ENCODE measurements at regions not wholly inside any gene's neighbourhood (a gene's known extent, or its start where the extent isn't known, plus 50 kb on each side); places are given as distances from the start of the nearest gene placed in this dataset.

DNA sequence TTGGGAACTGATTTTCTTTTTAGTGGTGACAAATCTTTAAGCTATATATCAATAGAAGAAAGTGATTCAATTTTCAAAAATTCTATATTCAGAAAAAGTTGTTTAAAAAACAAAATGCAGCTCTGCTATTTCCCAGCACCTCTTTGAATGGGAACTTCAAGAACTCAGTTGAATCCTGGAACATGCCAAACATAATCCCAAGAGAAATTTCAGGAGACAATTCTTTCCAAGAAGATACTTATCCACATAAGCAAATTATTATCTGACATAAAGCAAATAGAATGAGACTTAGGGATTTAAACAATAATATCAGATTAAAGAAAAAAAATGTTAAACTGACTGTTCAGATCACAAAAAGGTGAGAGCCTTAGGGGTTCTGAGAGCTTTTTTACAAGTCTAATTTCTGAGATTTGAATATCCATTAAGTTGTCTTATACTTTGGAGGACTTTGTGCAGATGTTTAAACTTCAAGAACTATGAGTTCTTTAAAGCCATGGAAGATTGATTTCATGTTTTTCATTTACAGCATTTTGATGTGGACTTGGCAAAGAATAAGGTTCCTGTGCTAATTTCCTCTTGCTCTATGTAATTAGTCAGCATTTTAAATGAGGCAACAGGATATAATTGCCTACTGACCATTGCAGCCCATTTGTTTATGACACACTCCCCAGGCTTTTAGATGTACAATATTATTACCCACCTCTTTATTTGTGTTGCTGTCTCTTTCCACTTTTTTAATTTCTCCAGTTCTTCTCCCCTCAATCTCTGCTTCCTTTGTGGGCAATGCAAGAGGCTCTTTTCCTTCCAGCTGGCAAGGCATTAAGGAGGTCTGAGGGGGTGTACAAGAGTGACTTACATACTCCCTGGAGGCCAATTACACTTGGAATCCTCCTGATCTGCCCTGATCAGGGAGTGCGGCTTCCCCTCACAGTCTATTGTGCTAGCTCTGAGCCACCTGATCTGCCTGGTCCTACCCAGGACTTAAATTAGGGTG lies 419.1 kb downstream of the NR2F1-AS1 start:
- Mint-ChIP-seq H3K4me3 (no peak overlapping the region), H3K27me3 (no peaks in the 10 kb centered on the region), H3K9me3 (ENCODE audit: low read depth) (no peaks in the 10 kb centered on the region), H3K4me1 (ENCODE audit: low read depth) (no peaks in the 10 kb centered on the region), H3K36me3 (no peaks in the 10 kb centered on the region), H3K27ac (no peak overlapping the region)

DNA sequence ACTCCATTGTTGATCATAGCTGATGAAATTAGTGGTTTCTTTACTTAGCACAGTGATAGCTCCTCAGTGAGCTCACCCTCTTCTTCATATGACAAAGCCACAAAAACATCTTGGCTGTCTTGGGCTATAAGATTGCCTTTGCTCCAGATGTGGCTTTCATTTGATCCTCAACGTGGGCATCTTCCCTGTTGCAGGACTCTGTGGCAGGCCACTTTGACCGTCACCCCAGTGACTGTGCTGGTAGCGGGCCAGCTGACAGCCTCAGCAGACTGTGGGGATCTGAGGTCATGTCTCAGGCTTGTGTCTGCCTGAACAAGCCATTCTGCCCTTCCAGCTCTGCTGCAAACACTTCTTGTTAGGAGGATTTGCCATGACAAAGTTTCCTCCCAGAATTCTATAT lies 422.2 kb downstream of the NR2F1-AS1 start:
- Mint-ChIP-seq H3K36me3 (no peaks in the 10 kb centered on the region), H3K27ac (no peak overlapping the region), H3K4me1 (ENCODE audit: low read depth) (no peaks in the 10 kb centered on the region), H3K9me3 (ENCODE audit: low read depth) (peaks cover 3% of the 10 kb centered on the region), H3K27me3 (no peaks in the 10 kb centered on the region), H3K4me3 (no peak overlapping the region)

DNA sequence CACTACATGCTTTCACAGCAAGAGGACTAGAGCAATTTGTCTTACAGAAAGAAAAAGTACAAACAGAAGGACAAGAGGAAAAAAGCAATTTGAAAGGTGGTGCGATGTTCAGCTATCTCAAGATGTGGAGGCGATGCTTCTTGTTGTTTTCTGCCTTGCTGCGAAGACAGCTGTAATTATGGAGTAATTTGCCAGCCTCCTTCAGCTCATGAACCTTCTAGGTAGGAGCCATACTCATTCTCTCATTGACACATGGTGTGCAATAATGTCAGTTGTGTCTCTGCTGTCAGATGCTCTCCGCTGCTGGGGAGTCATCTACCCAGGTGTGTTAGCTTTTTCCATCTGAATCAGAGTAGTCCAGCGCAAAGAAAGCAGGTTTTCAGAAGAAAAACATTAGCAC lies 424.5 kb downstream of the NR2F1-AS1 start:
- Mint-ChIP-seq H3K27me3 (no peaks in the 10 kb centered on the region), H3K36me3 (no peaks in the 10 kb centered on the region), H3K4me1 (ENCODE audit: low read depth) (no peaks in the 10 kb centered on the region), H3K9me3 (ENCODE audit: low read depth) (peaks cover 3% of the 10 kb centered on the region), H3K4me3 (no peak overlapping the region), H3K27ac (no peak overlapping the region)

DNA sequence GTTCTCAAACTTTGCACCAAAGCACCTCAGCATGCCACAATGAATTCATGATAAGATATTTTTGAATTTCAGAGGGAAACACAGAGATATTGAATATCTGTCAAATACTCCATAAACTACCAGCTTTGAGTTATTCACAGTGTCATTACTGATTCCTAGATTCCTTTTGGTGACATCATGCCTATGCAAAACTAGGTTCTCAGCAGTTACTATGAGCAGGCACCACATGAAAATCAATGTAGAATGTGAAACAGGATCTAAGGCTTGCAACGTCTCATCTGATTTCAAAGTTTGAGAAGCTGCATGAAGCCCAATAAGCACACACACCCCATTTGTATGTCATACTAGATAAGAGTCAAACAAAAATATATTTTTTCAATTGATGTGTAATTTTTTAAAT lies 426.5 kb downstream of the NR2F1-AS1 start:
- no peaks in the 10 kb centered on the region for H3K4me1 Mint-ChIP-seq (ENCODE audit: low read depth)
- no peaks in the 10 kb centered on the region for H3K27me3 Mint-ChIP-seq
- H3K4me3 Mint-ChIP-seq = no peak overlapping the region
- no peaks in the 10 kb centered on the region for H3K36me3 Mint-ChIP-seq
- H3K27ac Mint-ChIP-seq = no peak overlapping the region
- peaks cover 3% of the 10 kb centered on the region for H3K9me3 Mint-ChIP-seq (ENCODE audit: low read depth)

DNA sequence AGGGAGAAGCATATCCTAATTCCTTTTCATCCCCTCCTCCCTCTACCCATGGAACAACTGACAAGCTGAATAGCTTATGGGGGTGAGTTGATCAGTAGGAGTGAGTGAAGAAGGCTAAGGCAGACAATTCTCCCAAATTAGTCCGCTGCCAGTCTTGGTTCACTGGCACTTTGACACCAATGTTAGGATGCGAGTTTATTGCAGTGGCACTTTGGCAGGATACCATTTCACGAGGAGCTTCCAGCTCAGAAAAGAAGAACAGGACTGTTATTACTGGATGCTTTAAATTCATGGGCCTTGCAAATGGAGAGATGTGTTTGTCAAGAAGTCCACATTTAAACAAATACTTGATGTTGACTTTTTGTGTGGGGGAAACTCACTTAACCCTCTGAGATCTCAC lies 427.6 kb downstream of the NR2F1-AS1 start:
- Mint-ChIP-seq H3K36me3 (no peaks in the 10 kb centered on the region), H3K27ac (no peak overlapping the region), H3K9me3 (ENCODE audit: low read depth) (peaks cover 3% of the 10 kb centered on the region), H3K27me3 (no peaks in the 10 kb centered on the region), H3K4me3 (no peak overlapping the region), H3K4me1 (ENCODE audit: low read depth) (no peaks in the 10 kb centered on the region)

DNA sequence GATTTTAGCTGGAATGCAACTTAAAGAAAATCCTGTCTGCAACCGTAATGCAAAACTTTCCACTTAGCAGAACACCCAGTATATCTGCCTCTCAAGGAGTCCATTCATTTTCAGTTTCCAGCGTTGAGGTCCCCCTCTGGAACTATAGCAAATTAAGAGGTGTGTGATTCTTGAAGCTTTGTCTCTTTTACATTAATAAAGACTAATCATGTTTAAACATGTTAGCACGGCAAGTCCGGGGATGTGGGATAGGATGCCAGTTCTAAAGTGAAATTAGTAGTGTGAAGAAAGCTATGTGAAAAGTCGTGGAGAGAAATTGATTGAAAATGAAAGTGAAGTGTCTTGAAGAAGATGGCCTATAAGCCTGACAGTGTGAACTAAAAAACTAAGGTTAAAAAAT lies 429.1 kb downstream of the NR2F1-AS1 start:
- Mint-ChIP-seq H3K27ac (no peak overlapping the region), H3K36me3 (no peaks in the 10 kb centered on the region), H3K9me3 (ENCODE audit: low read depth) (peaks cover 3% of the 10 kb centered on the region), H3K4me1 (ENCODE audit: low read depth) (no peaks in the 10 kb centered on the region), H3K27me3 (no peaks in the 10 kb centered on the region), H3K4me3 (no peak overlapping the region)

DNA sequence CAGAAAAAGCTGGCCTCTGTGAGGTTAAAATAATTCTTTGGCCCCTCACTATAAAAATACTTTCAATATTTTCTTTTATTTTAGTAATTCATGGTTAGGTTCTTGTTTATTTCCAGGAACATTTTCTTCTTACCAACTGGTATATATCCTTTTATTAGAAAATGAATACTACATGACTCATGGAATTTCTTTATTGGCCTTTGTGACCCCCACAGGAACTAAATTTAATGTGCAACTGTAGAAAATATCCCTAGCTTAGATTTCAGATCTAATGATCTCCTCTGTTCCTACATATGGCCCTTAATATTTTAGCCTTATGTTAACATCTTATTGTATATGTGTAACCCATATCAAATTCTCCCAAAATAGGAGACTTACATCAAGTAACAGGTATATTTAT lies 429.9 kb downstream of the NR2F1-AS1 start:
- no peaks in the 10 kb centered on the region for H3K27me3 Mint-ChIP-seq
- no peaks in the 10 kb centered on the region for H3K36me3 Mint-ChIP-seq
- no peak overlapping the region for H3K4me3 Mint-ChIP-seq
- no peaks in the 10 kb centered on the region for H3K9me3 Mint-ChIP-seq (ENCODE audit: low read depth)
- no peaks in the 10 kb centered on the region for H3K4me1 Mint-ChIP-seq (ENCODE audit: low read depth)
- H3K27ac Mint-ChIP-seq = no peak overlapping the region

DNA sequence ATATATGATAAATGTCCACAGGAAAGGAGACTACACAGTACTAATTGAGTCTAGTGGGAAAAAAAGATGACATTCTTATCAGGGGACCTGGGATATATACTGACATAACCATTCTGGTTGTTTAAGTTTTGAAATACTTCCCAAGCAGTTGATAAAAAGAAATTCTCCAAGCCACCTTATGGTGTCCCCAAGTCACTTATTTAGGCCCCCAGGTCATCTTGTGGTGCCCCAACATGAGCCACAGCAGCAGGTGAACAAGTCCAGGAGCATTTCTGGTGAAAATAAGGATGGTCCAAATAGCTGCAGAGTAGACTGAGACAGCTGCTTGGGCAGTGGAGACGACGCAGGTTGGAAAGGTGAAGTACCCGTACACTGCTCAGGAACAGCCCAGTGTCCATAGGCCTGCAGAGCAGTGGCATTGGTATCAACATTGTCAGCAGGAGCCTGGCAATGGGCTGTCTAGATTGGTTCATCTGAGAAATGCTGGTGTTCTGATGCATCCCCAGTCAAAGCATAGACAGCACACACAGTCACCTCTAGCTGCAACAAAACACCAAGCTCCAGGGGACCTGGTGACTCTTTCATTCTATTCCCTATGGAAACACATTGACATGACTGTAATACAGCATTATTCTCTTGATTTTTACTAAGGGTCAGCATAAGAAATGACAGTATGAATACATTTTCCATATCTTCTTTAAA lies 430.6 kb downstream of the NR2F1-AS1 start:
- no peak overlapping the region for H3K27ac Mint-ChIP-seq
- H3K36me3 Mint-ChIP-seq = no peaks in the 10 kb centered on the region
- no peaks in the 10 kb centered on the region for H3K27me3 Mint-ChIP-seq
- H3K4me1 Mint-ChIP-seq (ENCODE audit: low read depth) = no peaks in the 10 kb centered on the region
- no peaks in the 10 kb centered on the region for H3K9me3 Mint-ChIP-seq (ENCODE audit: low read depth)
- H3K4me3 Mint-ChIP-seq = no peak overlapping the region

DNA sequence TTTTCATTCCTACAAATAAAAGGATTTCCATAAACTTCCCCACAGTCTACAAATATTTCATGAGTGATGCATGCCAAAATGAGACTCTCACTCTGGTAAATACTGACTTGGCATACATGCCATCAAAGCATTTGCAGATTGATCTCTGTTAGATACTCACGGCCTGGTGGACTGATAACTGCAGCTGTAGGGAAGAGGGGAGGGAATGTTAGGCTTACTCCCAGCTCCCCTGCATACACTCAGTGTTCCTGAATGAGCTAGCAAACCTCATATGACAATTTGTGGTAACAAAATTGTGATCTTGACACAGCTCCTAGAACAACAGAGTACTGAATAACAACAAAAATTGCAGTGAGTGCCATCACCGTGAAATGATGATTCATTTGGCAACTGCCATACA lies 435.3 kb downstream of the NR2F1-AS1 start:
- Mint-ChIP-seq H3K36me3 (no peaks in the 10 kb centered on the region), H3K4me3 (no peak overlapping the region), H3K4me1 (ENCODE audit: low read depth) (no peaks in the 10 kb centered on the region), H3K9me3 (ENCODE audit: low read depth) (no peaks in the 10 kb centered on the region), H3K27me3 (no peaks in the 10 kb centered on the region), H3K27ac (no peak overlapping the region)

DNA sequence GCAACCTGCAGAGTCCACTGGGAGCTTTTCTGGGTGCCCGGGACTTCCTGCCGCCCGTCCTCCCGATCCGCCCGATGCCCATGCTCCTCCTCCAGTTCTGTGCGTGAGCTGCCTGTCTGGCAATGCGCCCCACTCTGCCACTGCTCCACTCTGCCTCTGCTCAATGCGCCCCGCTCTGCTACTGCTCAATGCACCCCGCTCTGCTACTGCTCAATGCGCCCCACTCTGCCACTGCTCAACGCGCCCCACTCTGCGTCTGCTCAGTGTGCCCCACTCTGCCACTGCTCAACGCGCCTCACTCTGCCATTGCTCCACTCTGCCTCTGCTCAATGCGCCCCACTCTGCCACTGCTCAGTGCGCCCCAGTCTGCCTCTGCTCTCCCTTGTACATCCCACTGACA lies 436.0 kb downstream of the NR2F1-AS1 start:
- no peaks in the 10 kb centered on the region for H3K36me3 Mint-ChIP-seq
- H3K27me3 Mint-ChIP-seq = no peaks in the 10 kb centered on the region
- H3K9me3 Mint-ChIP-seq (ENCODE audit: low read depth) = no peaks in the 10 kb centered on the region
- no peak overlapping the region for H3K4me3 Mint-ChIP-seq
- H3K4me1 Mint-ChIP-seq (ENCODE audit: low read depth) = no peaks in the 10 kb centered on the region
- H3K27ac Mint-ChIP-seq = no peak overlapping the region

DNA sequence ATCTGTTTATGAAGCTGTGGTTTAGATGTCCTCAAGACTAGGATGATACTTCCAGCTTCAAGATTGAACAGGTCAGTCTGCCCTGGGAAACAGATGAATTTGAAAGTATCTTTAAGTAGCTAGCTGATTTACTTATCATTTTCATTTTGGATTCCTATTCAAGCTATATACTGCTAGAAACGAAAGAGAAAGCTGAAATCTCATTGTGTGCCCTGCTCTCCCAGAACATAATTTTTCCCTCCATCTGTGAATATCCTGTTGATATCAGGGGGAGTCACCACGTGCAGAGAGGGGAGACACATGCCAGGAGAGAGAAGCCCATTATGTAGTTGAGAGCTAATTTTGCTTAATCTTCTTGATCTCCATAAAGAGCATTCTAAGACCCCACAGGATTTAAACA lies 439.1 kb downstream of the NR2F1-AS1 start:
- H3K9me3 Mint-ChIP-seq (ENCODE audit: low read depth) = no peaks in the 10 kb centered on the region
- no peak overlapping the region for H3K4me3 Mint-ChIP-seq
- no peak overlapping the region for H3K27ac Mint-ChIP-seq

DNA sequence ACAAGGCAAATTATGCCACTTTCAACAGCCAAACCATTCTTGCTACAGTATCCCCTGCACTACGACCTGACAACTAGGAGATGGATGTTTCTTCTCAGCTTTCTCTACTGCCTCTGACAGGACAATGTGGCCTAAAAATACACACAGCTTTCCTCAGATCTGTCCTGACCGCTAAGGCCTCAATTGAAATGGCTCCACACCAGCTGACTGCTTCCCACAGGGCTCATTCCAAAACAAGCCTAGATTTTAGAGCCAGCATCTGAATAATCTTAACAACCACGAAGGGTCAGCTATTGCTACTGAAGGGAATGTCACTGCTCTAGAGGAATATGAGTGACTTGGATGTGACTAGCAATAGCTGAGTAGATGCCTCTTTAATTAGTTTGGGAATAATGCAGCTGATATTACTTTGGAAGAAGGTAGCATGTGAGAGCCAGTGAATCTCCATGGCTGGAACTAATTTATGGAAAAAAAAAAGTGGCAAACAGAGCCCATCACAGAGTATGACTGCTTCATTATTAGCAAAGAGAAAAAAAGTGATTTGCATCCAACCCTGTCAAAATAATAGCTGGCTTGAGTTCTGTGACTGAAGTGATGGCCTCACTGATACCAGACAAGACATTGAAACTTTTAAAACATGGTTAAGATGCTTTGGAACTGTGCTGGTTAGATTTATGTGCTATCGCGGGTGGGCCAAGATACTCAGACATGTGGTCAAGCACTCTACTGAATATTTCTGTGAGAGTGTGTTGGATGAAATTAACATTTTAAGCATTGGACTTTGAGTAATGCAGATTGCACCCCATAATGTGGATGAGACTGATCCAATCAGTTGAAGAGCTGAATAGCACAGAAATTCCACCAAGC lies 450.2 kb downstream of the NR2F1-AS1 start:
- Mint-ChIP-seq H3K4me1 (ENCODE audit: low read depth) (no peaks in the 10 kb centered on the region), H3K9me3 (ENCODE audit: low read depth) (no peaks in the 10 kb centered on the region), H3K27ac (no peak overlapping the region), H3K36me3 (no peaks in the 10 kb centered on the region), H3K27me3 (no peaks in the 10 kb centered on the region), H3K4me3 (no peak overlapping the region)

More for the DNA sequence above, 439.1 kb downstream of the NR2F1-AS1 start:
- Mint-ChIP-seq H3K4me1 (ENCODE audit: low read depth) (no peaks in the 10 kb centered on the region), H3K27me3 (no peaks in the 10 kb centered on the region), H3K36me3 (no peaks in the 10 kb centered on the region)

DNA sequence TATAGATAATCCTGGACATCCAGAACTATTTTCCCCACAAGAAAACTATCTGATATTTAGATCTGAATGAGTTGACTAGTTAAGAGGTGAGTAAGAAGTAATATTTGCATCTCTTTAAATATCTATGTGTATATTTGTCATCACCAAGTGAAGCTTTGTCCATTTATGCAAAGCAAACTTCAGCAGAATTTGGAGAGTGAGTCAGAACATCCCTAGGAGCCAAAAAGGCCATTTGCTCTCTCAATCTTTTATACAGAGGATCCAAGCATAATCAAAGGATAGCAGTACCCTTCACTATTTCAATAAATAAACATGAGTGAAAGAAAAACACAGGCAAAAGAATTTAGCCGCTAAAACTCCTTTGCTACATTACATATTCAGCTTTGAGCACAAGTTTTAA lies 454.4 kb downstream of the NR2F1-AS1 start:
- H3K27me3 Mint-ChIP-seq = no peaks in the 10 kb centered on the region
- no peaks in the 10 kb centered on the region for H3K4me1 Mint-ChIP-seq (ENCODE audit: low read depth)
- no peaks in the 10 kb centered on the region for H3K9me3 Mint-ChIP-seq (ENCODE audit: low read depth)
- H3K4me3 Mint-ChIP-seq = no peak overlapping the region
- H3K36me3 Mint-ChIP-seq = no peaks in the 10 kb centered on the region
- H3K27ac Mint-ChIP-seq = no peak overlapping the region

DNA sequence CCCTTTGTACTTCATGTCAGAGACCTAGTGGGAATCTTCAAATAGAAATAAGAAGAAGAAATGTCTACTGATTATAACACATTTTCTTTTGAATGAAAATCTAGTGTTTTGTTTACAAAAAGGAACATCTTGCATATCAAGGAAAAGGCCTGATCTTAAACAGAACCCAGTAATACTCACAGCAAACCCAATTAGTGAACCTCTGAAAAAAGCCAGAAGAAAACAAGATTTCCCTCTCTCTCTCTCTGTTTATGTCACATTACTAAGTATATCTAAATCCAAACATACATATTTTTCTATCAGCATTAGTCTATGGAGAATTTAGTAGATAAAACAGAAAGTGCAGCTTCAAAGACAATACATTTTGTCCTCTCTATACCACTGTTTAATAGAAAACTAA lies 457.9 kb downstream of the NR2F1-AS1 start:
- Mint-ChIP-seq H3K27me3 (no peaks in the 10 kb centered on the region), H3K27ac (no peak overlapping the region), H3K9me3 (ENCODE audit: low read depth) (no peaks in the 10 kb centered on the region), H3K4me3 (no peak overlapping the region), H3K36me3 (no peaks in the 10 kb centered on the region), H3K4me1 (ENCODE audit: low read depth) (no peaks in the 10 kb centered on the region)

DNA sequence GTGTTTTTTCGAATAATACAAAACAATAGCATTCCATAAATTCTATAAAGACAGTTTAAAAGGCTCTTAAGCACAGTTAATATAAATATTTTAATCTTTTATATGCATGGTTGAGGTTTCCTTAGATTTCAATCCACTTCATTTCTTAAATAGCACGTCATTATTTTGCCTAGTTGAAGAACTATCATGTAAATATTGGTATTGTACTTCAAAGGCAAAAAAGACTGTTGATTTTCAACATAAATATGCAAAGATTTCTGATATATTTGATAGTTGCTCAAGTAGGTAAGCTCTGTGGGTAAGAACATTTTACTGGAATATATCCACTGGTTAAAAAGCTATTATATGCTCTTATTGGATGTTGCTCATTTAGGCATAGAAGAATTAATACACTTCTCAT lies 458.6 kb downstream of the NR2F1-AS1 start:
- H3K9me3 Mint-ChIP-seq (ENCODE audit: low read depth) = no peaks in the 10 kb centered on the region
- no peak overlapping the region for H3K27ac Mint-ChIP-seq
- no peaks in the 10 kb centered on the region for H3K4me1 Mint-ChIP-seq (ENCODE audit: low read depth)
- no peak overlapping the region for H3K4me3 Mint-ChIP-seq
- H3K27me3 Mint-ChIP-seq = no peaks in the 10 kb centered on the region
- no peaks in the 10 kb centered on the region for H3K36me3 Mint-ChIP-seq
